Mesendoderm (in vitro differentiated cells): ENCODE measurements at regions not wholly inside any gene's neighbourhood (a gene's known extent, or its start where the extent isn't known, plus 50 kb on each side); places are given as distances from the start of the nearest gene placed in this dataset.
A peak's percentile ranks its signal among the peaks of the same experiment; 100 is the strongest.

Experiments
- DNase-seq: peaks from one replicate; pipeline ENCODE4 v3.0.0; 2013
- H2AK5ac ChIP-seq: 2 replicates; pipeline ENCODE4 v1.6.1; 2013; ENCODE audit warnings: low read length, inconsistent platforms
- H2BK120ac ChIP-seq: 2 replicates; pipeline ENCODE4 v1.6.1; 2013; ENCODE audit warnings: low read depth, mild to moderate bottlenecking, low read length, moderate library complexity, mixed read lengths
- H2BK15ac ChIP-seq: replicated peaks from 2 replicates; pipeline ENCODE4 v1.6.1; 2013; ENCODE audit warnings: low read depth, mild to moderate bottlenecking, moderate library complexity
- H2BK5ac ChIP-seq: 2 replicates; pipeline ENCODE4 v1.6.1; 2013; ENCODE audit warnings: low read length, inconsistent platforms
- H3K18ac ChIP-seq: 2 replicates; pipeline ENCODE4 v1.6.1; 2013; ENCODE audit warnings: mild to moderate bottlenecking, low read length, mixed read lengths
- H3K23ac ChIP-seq: one replicate; pipeline ENCODE4 v1.6.1; 2013; ENCODE audit warnings: low read length
- H3K27ac ChIP-seq: 2 replicates; pipeline ENCODE4 v1.5.1; 2013; ENCODE audit warnings: low read depth, mild to moderate bottlenecking, inconsistent platforms, low read length, moderate library complexity
- H3K27me3 ChIP-seq: 2 replicates; pipeline ENCODE4 v1.6.1; 2013; ENCODE audit warnings: low read length, control low read depth, mild to moderate bottlenecking, inconsistent platforms; ENCODE audit not compliant: insufficient read depth, poor library complexity
- H3K36me3 ChIP-seq: 2 replicates; pipeline ENCODE4 v1.6.1; 2013; ENCODE audit warnings: low read length, inconsistent platforms; ENCODE audit not compliant: control insufficient read depth, insufficient read depth
- H3K4ac ChIP-seq: one replicate; pipeline ENCODE4 v1.6.1; 2013; ENCODE audit warnings: low read depth, mild to moderate bottlenecking, low read length, moderate library complexity
- H3K4me1 ChIP-seq: 2 replicates; pipeline ENCODE4 v1.6.1; 2013; ENCODE audit warnings: low read depth, low read length, inconsistent platforms; ENCODE audit not compliant: control insufficient read depth
- H3K4me2 ChIP-seq: 2 replicates; pipeline ENCODE4 v1.6.1; 2013; ENCODE audit warnings: low read length
- H3K4me3 ChIP-seq: 2 replicates; pipeline ENCODE4 v1.5.1; 2013; ENCODE audit warnings: mild to moderate bottlenecking, low read length
- H3K56ac ChIP-seq: one replicate; pipeline ENCODE4 v1.6.1; 2013; ENCODE audit warnings: low read length
- H3K79me1 ChIP-seq: 2 replicates; pipeline ENCODE4 v1.6.1; 2013; ENCODE audit warnings: low read length, inconsistent platforms
- H3K79me2 ChIP-seq: 2 replicates; pipeline ENCODE4 v1.6.1; 2013; ENCODE audit warnings: mild to moderate bottlenecking, low read length; ENCODE audit not compliant: control insufficient read depth, insufficient read depth
- H3K9ac ChIP-seq: 2 replicates; pipeline ENCODE4 v1.6.1; 2013; ENCODE audit warnings: low read length, inconsistent platforms
- H4K5ac ChIP-seq: one replicate; pipeline ENCODE4 v1.6.1; 2013; ENCODE audit warnings: low read length
- H4K8ac ChIP-seq: one replicate; pipeline ENCODE4 v1.6.1; 2013; ENCODE audit warnings: low read depth, mild to moderate bottlenecking, control low read depth, low read length, moderate library complexity
- WGBS: extraction: QIAGEN DNeasy Blood & Tissue Kit; methylation state at CpG from one replicate; pipeline ENCODE4 v1.1.7; 2013; ENCODE audit warnings: low lambda C conversion rate, missing lambda C conversion rate; ENCODE audit not compliant: insufficient coverage; ENCODE audit errors: extremely low coverage; 5-methylcytosine and 5-hydroxymethylcytosine counted together

GRCh38 chr1:105102371-105102770 lies 1352.7 kb downstream of the AMY1C start:
- no CpG with 5 or more reads among the region's 3 CpGs for WGBS
- peak; percentile 0 for DNase-seq
- no peak overlapping the region for H3K56ac ChIP-seq

GRCh38 chr1:105122041-105122440 lies 1372.3 kb downstream of the AMY1C start:
- H3K4me1 ChIP-seq, result no peaks in the 10 kb centered on the region
- no peak overlapping the region for H3K18ac ChIP-seq
- H3K23ac ChIP-seq, result no peak overlapping the region
- no peak overlapping the region for H4K5ac ChIP-seq
- no peak overlapping the region for H3K9ac ChIP-seq
- no peaks in the 10 kb centered on the region for H3K36me3 ChIP-seq
- no peaks in the 10 kb centered on the region for H3K79me1 ChIP-seq
- H2BK5ac ChIP-seq, result no peak overlapping the region
- no peak overlapping the region for H3K56ac ChIP-seq
- H2BK120ac ChIP-seq, result no peak overlapping the region
- no CpG with 5 or more reads among the region's 2 CpGs for WGBS
- no peak overlapping the region for H3K4ac ChIP-seq
- H4K8ac ChIP-seq, result no peak overlapping the region
- no peak overlapping the region for H3K4me3 ChIP-seq
- H3K27ac ChIP-seq, result no peak overlapping the region
- no peak overlapping the region for H3K4me2 ChIP-seq
- H3K27me3 ChIP-seq, result no peaks in the 10 kb centered on the region
- H2AK5ac ChIP-seq, result no peak overlapping the region
- H2BK15ac ChIP-seq, result no peak overlapping the region
- no peaks in the 10 kb centered on the region for H3K79me2 ChIP-seq
- no peak for DNase-seq

More at GRCh38 chr1:105102371-105102770, 1352.7 kb downstream of the AMY1C start:
- H4K8ac ChIP-seq, result no peak overlapping the region
- H3K4me3 ChIP-seq, result no peak overlapping the region
- H3K23ac ChIP-seq, result no peak overlapping the region
- no peaks in the 10 kb centered on the region for H3K79me2 ChIP-seq
- H2AK5ac ChIP-seq, result no peak overlapping the region
- H3K27me3 ChIP-seq, result no peaks in the 10 kb centered on the region
- no peak overlapping the region for H4K5ac ChIP-seq
- H2BK15ac ChIP-seq, result no peak overlapping the region
- H3K36me3 ChIP-seq, result no peaks in the 10 kb centered on the region
- H2BK120ac ChIP-seq, result no peak overlapping the region
- no peak overlapping the region for H3K9ac ChIP-seq
- H3K4me2 ChIP-seq, result no peak overlapping the region
- H3K79me1 ChIP-seq, result no peaks in the 10 kb centered on the region
- H3K18ac ChIP-seq, result no peak overlapping the region
- no peak overlapping the region for H2BK5ac ChIP-seq
- no peaks in the 10 kb centered on the region for H3K4me1 ChIP-seq
- H3K4ac ChIP-seq, result peak overlapping the region; percentile 31
- no peak overlapping the region for H3K27ac ChIP-seq

GRCh38 chr1:105137543-105138457 lies 1388.1 kb downstream of the AMY1C start:
- H3K27ac ChIP-seq, result no peak overlapping the region
- H3K79me2 ChIP-seq, result no peaks in the 10 kb centered on the region
- no peaks in the 10 kb centered on the region for H3K36me3 ChIP-seq
- H3K18ac ChIP-seq, result no peak overlapping the region
- H3K4ac ChIP-seq, result no peak overlapping the region
- no peak overlapping the region for H2BK5ac ChIP-seq
- H3K4me2 ChIP-seq, result no peak overlapping the region
- WGBS, result no CpG with 5 or more reads among the region's 14 CpGs
- no peak overlapping the region for H2AK5ac ChIP-seq
- H3K23ac ChIP-seq, result no peak overlapping the region
- H2BK120ac ChIP-seq, result no peak overlapping the region
- peak; percentile 77 for DNase-seq
- no peak overlapping the region for H3K56ac ChIP-seq
- H4K5ac ChIP-seq, result no peak overlapping the region
- H4K8ac ChIP-seq, result no peak overlapping the region
- H2BK15ac ChIP-seq, result no peak overlapping the region
- no peak overlapping the region for H3K4me3 ChIP-seq
- no peaks in the 10 kb centered on the region for H3K27me3 ChIP-seq
- no peak overlapping the region for H3K9ac ChIP-seq
- H3K4me1 ChIP-seq, result no peaks in the 10 kb centered on the region
- no peaks in the 10 kb centered on the region for H3K79me1 ChIP-seq

GRCh38 chr1:105138458-105138893 lies 1388.8 kb downstream of the AMY1C start:
- Histone ChIP-seq H2BK5ac (no peak overlapping the region), H3K36me3 (no peaks in the 10 kb centered on the region), H3K23ac (no peak overlapping the region), H3K4me1 (no peaks in the 10 kb centered on the region), H3K56ac (no peak overlapping the region), H3K4me2 (no peak overlapping the region), H4K8ac (no peak overlapping the region), H3K18ac (no peak overlapping the region), H3K27me3 (no peaks in the 10 kb centered on the region), H3K27ac (no peak overlapping the region), H3K4me3 (no peak overlapping the region), H3K9ac (no peak overlapping the region), H4K5ac (no peak overlapping the region), H3K4ac (no peak overlapping the region), H2AK5ac (no peak overlapping the region), H2BK120ac (no peak overlapping the region), H3K79me1 (no peaks in the 10 kb centered on the region), H2BK15ac (no peak overlapping the region), H3K79me2 (no peaks in the 10 kb centered on the region)
- DNase-seq, result no peak
- no CpG with 5 or more reads among the region's 8 CpGs for WGBS

DNA sequence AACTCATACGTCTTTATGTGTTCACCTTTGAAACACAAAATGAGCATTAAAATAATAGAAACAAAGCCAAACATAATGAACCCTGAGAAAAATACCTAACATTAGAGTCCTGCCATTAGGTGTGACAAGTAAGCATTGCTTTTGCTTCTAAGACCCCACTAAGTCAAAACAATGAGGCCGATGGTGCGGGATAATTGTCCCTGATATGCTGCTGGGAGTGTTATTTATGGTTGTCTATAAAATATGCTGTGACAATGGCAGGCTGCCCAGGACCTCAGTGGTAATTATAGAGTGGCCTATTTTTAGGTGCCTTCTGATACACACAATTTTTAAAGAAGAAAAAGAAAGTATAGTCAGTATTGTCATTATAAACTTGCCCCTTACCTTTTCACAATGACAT lies 1423.1 kb downstream of the AMY1C start:
- Histone ChIP-seq H3K79me2 (no peaks in the 10 kb centered on the region), H3K9ac (no peak overlapping the region), H3K4me1 (no peaks in the 10 kb centered on the region), H2AK5ac (no peak overlapping the region), H2BK5ac (no peak overlapping the region), H3K79me1 (no peaks in the 10 kb centered on the region), H3K27me3 (no peaks in the 10 kb centered on the region), H3K36me3 (no peaks in the 10 kb centered on the region), H4K8ac (no peak overlapping the region), H3K56ac (no peak overlapping the region), H3K18ac (no peak overlapping the region), H3K4ac (no peak overlapping the region), H3K4me3 (no peak overlapping the region), H4K5ac (no peak overlapping the region), H3K27ac (no peak overlapping the region), H2BK15ac (no peak overlapping the region), H3K4me2 (no peak overlapping the region), H2BK120ac (no peak overlapping the region), H3K23ac (no peak overlapping the region)
- DNase-seq, result no peak
- WGBS, result no CpG with 5 or more reads among the region's 3 CpGs
